Fibroblast of lung (primary cell): ENCODE measurements at regions not wholly inside any gene's neighbourhood (a gene's known extent, or its start where the extent isn't known, plus 50 kb on each side); places are given as distances from the start of the nearest gene placed in this dataset.

Experiments
- CTCF ChIP-seq, 2 donors: IDR thresholded peaks in 1 of 2; conservative IDR thresholded peaks in 1 of 2; 1 replicate in 1 of 2; 2 replicates in 1 of 2; pipeline ENCODE4 v1.5.1; 2011 to 2012; ENCODE audit warnings: low read length in 2 of 2, control low read depth in 1 of 2, inconsistent platforms in 1 of 2, low read depth in 1 of 2, mild to moderate bottlenecking in 1 of 2
- EZH2 ChIP-seq: IDR thresholded peaks from 2 replicates; pipeline ENCODE4 v1.5.1; 2012; ENCODE audit warnings: low read length, control low read depth, mild to moderate bottlenecking; ENCODE audit errors: missing control alignments

GRCh38 chr1:229114315-229114714 lies 156.6 kb upstream of the RAB4A start:
- TF ChIP-seq CTCF (conservative IDR thresholded peaks at IDR 0.05 in 1 of 2, IDR thresholded peaks at IDR 0.05 in 1 of 2; ENCODE audit: low read depth in 1 of 2, low read length in 2 of 2): no peak
- TF ChIP-seq EZH2: no peak
